ENCODE measurements at regions not wholly inside any gene's neighbourhood (a gene's known extent, or its start where the extent isn't known, plus 50 kb on each side); places are given as distances from the start of the nearest gene placed in this dataset.

GRCh38 chr13:54367639-54368271, 1339.1 kb downstream of the OLFM4 start (continued):
- TF ChIP-seq CHD7 (IDR thresholded peaks at IDR 0.05; ENCODE audit: insufficient replicate concordance, low read length) (no peak), EGR1 (IDR thresholded peaks at IDR 0.05; ENCODE audit: borderline replicate concordance, low read depth, low read length) (no peak), SP4 (IDR thresholded peaks at IDR 0.05; ENCODE audit: low read length) (no peak), RAD21 (IDR thresholded peaks at IDR 0.05 in 1 of 2, conservative IDR thresholded peaks at IDR 0.05 in 1 of 2; ENCODE audit: low read depth in 2 of 2, low read length in 2 of 2) (no peak), SP1 (IDR thresholded peaks at IDR 0.05; ENCODE audit: low read depth, low read length) (no peak), SIRT6 (IDR thresholded peaks at IDR 0.05; ENCODE audit: low read length) (no peak), KDM1A (IDR thresholded peaks at IDR 0.05; ENCODE audit: borderline replicate concordance, low read length) (no peak), SP2 (IDR thresholded peaks at IDR 0.05; ENCODE audit: low read length) (no peak), HDAC2 (IDR thresholded peaks at IDR 0.05; ENCODE audit: borderline replicate concordance in 1 of 2, low read depth in 2 of 2, low read length in 2 of 2) (no peak), SUZ12 (IDR thresholded peaks at IDR 0.05; ENCODE audit: low read length) (no peak), TAF1 (IDR thresholded peaks at IDR 0.05; ENCODE audit: low read depth, low read length) (no peak), RXRA (IDR thresholded peaks at IDR 0.05; ENCODE audit: insufficient read depth, low read depth, low read length) (no peak)

Measured in H1 (cell line).